GM12873 (cell line): ENCODE measurements at regions not wholly inside any gene's neighbourhood (a gene's known extent, or its start where the extent isn't known, plus 50 kb on each side); places are given as distances from the start of the nearest gene placed in this dataset.

ENCODE experiments used
- CTCF ChIP-seq: IDR thresholded peaks from 2 replicates; pipeline ENCODE4 v1.5.1; 2012; ENCODE audit warnings: low read depth, mild to moderate bottlenecking, moderate library complexity, low read length, control low read depth; ENCODE audit not compliant: insufficient read depth; ENCODE audit errors: missing control alignments

GRCh38 chr6:25169553-25169952 lies 109.6 kb upstream of the CARMIL1 start:
- no peak for TF ChIP-seq CTCF

GRCh38 chr6:25169961-25170360 lies 109.2 kb upstream of the CARMIL1 start:
- TF ChIP-seq CTCF, result no peak

- TF ChIP-seq CTCF, result no peak
Observed at GRCh38 chr6:25170640-25171039, 108.5 kb upstream of the CARMIL1 start.

GRCh38 chr6:25171301-25171700 lies 107.9 kb upstream of the CARMIL1 start:
- no peak for TF ChIP-seq CTCF

GRCh38 chr6:25172819-25173218 lies 106.4 kb upstream of the CARMIL1 start:
- no peak for TF ChIP-seq CTCF

- TF ChIP-seq CTCF, result no peak
Observed at GRCh38 chr6:25173246-25173645, 105.9 kb upstream of the CARMIL1 start.

GRCh38 chr6:25173951-25174474 lies 105.2 kb upstream of the CARMIL1 start:
- TF ChIP-seq CTCF, result no peak
